ENCODE measurements at regions not wholly inside any gene's neighbourhood (a gene's known extent, or its start where the extent isn't known, plus 50 kb on each side); places are given as distances from the start of the nearest gene placed in this dataset.

DNA sequence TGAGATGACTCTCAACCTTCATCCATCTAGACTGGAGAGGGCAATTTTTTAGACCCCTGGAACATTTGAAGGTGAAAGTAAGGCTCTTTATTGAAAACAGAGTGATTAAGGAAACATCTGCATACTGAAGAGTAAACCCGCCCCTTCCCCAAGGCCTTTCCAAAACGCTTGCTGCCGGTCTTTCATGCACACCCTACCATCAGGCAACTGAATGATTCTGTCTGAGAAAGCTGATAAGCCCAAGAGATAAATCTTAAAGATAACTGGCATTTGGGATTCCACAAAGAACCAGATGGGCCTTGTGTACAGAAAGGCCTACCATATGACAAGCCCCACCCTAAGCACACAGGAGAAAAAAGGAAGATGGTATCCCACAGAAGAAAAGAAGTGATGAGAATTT, 54.4 kb upstream of the PIK3R1 start:
- ATAC-seq (replicated peaks) (no peak), DNase-seq (no peak)
- Mint-ChIP-seq H3K4me1 (no peaks in the 10 kb centered on the region), H3K27me3 (no peaks in the 10 kb centered on the region), H3K9me3 (no peaks in the 10 kb centered on the region), H3K36me3 (no peaks in the 10 kb centered on the region), H3K27ac (no peak overlapping the region), H3K4me3 (no peak overlapping the region)

DNA sequence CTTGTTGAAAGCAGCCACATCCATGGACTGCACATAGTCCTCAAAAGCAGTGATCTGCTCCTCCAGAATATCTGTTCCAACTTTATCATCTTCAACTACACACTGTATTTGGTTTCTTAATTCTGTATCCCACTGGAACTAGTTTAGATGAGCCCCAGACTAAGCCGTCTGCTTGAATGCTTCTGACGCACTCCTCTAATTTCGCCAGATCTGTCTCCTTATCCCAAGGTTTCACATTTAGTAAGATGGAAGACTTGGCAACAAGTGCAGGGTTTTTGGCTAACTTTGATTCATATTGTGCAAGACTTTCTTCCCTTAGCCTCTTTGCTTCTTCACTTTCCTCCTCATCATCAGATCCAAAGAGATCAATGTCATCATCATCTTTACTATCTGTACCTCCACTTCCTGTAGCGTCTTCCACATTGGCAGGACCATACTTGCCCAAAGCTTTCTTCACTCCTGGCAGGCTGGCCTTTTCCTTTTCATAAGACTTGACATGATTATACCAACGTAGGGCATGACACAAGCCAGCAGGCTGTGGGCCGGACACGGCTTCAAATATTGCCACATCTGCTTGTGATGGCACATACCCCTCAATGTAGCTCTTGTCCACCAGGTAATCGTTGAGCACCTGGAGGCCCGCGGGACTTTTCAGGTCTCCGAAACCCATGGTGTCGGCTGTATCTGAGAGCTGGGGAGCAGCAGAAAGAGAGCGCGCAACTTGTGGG, 56.2 kb upstream of the PIK3R1 start:
- DNase-seq (no peak), ATAC-seq (replicated peaks) (no peak)
- Mint-ChIP-seq H3K4me3 (no peak overlapping the region), H3K4me1 (no peaks in the 10 kb centered on the region), H3K36me3 (no peaks in the 10 kb centered on the region), H3K27ac (no peak overlapping the region), H3K27me3 (no peaks in the 10 kb centered on the region), H3K9me3 (no peaks in the 10 kb centered on the region)

DNA sequence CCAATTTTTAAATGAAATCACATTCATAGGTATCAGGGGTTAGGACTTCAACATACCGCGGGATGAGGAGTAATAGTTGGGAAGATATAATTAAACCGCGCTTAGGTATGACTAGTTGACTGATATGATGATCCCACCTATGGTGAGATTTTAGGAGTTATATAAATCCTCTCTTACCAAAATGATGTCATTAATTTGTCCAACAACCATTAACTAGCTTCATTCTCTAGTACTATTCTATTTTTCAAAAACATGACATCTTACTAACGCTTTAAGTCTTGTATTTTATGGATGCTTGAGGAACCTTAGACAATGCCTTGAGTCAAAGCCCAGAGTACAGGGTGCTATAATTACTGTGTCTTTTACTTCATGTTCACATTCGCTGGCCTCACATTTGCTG, 59.6 kb upstream of the PIK3R1 start:
- Mint-ChIP-seq H3K27ac (no peak overlapping the region), H3K4me1 (no peaks in the 10 kb centered on the region), H3K27me3 (no peaks in the 10 kb centered on the region), H3K4me3 (no peak overlapping the region), H3K9me3 (no peaks in the 10 kb centered on the region), H3K36me3 (no peaks in the 10 kb centered on the region)
- ATAC-seq (replicated peaks) (no peak), DNase-seq (no peak)

DNA sequence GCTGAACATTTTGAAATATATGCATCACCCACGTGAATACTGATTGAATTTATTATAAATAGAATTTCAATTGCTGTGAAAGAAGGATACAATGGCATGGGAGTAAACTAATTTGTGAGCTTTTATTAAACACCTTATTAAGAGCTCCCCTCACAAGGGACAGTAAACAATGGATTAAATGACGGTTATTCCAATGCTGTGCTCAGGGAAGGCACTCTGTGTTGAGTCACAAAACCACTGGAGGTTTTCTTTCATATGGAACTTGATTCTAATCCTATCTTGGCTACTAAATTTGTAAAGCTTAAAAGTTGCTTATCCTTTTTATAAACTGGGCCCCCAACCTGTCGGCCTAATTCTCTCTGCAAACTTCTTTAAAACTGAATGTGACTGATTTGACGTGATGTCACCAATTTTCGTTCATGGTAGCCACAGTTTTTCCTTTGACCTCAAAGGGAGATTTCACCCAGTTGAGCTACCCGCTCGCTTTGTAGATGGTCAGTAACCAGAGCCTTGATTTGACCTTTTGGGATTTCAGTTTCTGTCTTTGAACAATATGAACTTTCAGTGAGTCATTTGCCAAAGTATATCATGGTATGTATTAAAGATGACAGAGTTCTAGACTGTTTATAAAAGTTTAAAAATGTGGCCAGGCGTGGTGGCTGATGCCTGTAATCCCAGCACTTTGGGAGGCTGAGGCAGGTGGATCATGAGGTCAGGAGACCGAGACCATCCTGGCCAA, 61.3 kb upstream of the PIK3R1 start:
- no peaks in the 10 kb centered on the region for H3K36me3 Mint-ChIP-seq
- no peaks in the 10 kb centered on the region for H3K27me3 Mint-ChIP-seq
- no peaks in the 10 kb centered on the region for H3K9me3 Mint-ChIP-seq
- DNase-seq: no peak
- no peak overlapping the region for H3K4me3 Mint-ChIP-seq
- peaks cover 0 to under 1% of the 10 kb centered on the region in 2 donors for H3K4me1 Mint-ChIP-seq
- ATAC-seq (replicated peaks): no peak
- no peak overlapping the region for H3K27ac Mint-ChIP-seq

DNA sequence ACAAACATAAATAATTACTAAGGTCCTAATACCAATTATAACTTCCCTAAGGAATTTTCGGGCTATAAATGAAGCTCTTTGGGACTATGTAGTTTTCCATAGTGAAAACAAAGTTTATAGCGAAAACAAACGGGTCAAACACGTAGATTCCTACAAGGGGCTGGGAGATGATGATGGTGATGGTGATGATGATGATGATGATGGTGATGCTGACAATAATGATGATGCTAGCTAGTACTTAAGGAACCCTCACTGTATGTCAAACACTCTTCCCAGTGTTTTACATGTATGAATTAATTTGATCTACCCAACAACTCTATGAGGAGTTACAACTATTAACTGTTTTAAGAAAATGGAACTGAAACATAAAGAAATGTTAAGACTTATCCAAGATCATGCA, 63.7 kb upstream of the PIK3R1 start:
- peaks cover 11 to 15% of the 10 kb centered on the region in 2 donors for H3K4me1 Mint-ChIP-seq
- H3K9me3 Mint-ChIP-seq: no peaks in the 10 kb centered on the region
- DNase-seq (no peak), ATAC-seq (replicated peaks) (no peak)
- no peaks in the 10 kb centered on the region for H3K36me3 Mint-ChIP-seq
- no peak overlapping the region for H3K27ac Mint-ChIP-seq
- no peaks in the 10 kb centered on the region for H3K27me3 Mint-ChIP-seq
- no peak overlapping the region for H3K4me3 Mint-ChIP-seq

DNA sequence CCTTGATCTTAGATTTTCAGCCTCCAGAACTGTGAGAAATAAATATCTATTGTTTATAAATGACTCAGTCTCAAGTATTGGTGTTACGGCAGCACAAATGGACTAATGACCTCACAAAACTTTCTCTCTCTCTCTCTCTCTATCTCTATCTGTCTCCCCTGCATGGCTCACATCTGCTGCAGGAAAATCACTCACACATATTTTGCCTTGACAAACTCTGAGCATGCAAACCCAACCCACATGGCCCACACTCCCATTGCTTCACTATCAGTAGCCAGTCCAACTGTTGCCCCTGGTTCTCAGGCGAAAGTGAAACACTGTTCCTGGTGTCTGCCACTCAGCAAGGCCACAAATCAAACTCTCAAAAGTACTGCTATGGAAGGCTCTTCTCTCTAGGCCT, 66.4 kb upstream of the PIK3R1 start:
- DNase-seq (no peak), ATAC-seq (replicated peaks) (no peak)
- H3K4me3 Mint-ChIP-seq: no peak overlapping the region
- H3K9me3 Mint-ChIP-seq: peaks cover 0 to 2% of the 10 kb centered on the region in 2 donors
- H3K36me3 Mint-ChIP-seq: no peaks in the 10 kb centered on the region
- H3K4me1 Mint-ChIP-seq: peaks cover 11 to 18% of the 10 kb centered on the region in 2 donors
- peak overlapping the region; percentile 1 for H3K27ac Mint-ChIP-seq
- H3K27me3 Mint-ChIP-seq: no peaks in the 10 kb centered on the region

DNA sequence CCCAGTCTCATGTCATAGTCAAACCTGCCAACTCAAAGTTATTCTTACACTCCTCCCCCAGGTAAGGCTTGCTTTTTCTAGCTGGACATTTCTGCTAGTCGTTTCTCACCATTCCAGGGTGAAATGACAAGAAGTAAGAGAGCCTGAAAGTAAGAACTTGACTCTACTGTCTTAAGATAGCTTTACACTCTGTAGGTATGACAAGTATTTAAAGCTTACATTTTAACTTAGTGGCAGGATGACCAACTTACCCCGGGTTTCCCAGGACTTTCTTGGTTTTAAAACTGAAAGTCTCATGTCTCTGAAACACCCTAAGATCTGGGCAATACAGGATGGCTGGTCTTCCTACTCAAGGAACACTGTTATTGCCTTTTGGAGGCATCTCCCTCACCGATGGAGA, 67.5 kb upstream of the PIK3R1 start:
- Mint-ChIP-seq H3K27ac (peak overlapping the region; percentile 76), H3K9me3 (peaks cover 0 to 7% of the 10 kb centered on the region in 2 donors), H3K27me3 (no peaks in the 10 kb centered on the region), H3K4me1 (peaks cover 11 to 20% of the 10 kb centered on the region in 2 donors), H3K4me3 (peak overlapping the region in 1 of 2 donors; percentile 16), H3K36me3 (no peaks in the 10 kb centered on the region)
- peak; percentile 27 to 57 for ATAC-seq (replicated peaks)
- no peak for DNase-seq

DNA sequence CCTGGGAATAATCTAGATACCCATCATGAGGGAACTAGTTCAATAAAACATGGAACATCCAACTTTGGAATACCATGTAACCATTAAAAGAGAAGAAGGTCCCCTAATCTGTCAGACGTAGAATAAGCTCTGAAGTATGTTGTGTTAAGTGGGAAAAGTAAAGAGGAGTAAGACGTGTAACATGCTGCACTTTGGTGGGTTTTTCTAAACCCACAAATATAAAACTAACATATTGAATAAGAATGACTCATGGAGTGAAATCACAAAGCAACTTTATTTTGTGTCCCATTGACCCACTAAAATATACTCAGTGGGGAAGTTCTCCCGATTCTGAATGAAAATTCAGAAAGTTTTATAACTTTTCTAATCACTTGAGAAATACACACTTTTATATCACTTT, 67.9 kb upstream of the PIK3R1 start:
- H3K4me3 Mint-ChIP-seq: no peak overlapping the region
- H3K9me3 Mint-ChIP-seq: peaks cover 0 to 10% of the 10 kb centered on the region in 2 donors
- H3K36me3 Mint-ChIP-seq: no peaks in the 10 kb centered on the region
- H3K4me1 Mint-ChIP-seq: peaks cover 11 to 20% of the 10 kb centered on the region in 2 donors
- ATAC-seq (replicated peaks) (peak in 1 of 2 donors; percentile 42), DNase-seq (no peak)
- H3K27ac Mint-ChIP-seq: no peak overlapping the region
- no peaks in the 10 kb centered on the region for H3K27me3 Mint-ChIP-seq

DNA sequence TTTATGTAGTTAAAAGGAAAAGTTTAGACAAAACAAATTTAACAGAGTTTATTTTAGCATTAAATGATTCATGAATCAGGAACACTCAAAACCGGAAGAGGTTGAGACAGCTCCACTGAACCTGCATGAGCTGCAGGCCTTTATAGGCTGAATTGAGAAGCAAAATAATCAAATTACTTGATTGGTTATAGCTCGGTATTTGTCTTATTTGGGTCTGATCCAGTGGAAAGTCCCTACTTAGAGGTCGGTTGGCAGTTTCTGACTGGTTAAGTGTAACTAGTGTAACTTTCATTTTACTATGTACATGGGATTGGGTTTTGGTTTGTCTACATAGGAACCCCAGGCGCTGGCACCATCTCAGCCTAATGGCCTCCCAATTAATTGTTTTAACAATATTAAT, 74.1 kb upstream of the PIK3R1 start:
- Mint-ChIP-seq H3K9me3 (peaks cover 0 to 10% of the 10 kb centered on the region in 2 donors), H3K4me1 (peaks cover 14 to 15% of the 10 kb centered on the region in 2 donors), H3K36me3 (no peaks in the 10 kb centered on the region), H3K27me3 (no peaks in the 10 kb centered on the region), H3K4me3 (no peak overlapping the region), H3K27ac (no peak overlapping the region)
- ATAC-seq (replicated peaks) (peak; percentile 56 to 57), DNase-seq (no peak)

DNA sequence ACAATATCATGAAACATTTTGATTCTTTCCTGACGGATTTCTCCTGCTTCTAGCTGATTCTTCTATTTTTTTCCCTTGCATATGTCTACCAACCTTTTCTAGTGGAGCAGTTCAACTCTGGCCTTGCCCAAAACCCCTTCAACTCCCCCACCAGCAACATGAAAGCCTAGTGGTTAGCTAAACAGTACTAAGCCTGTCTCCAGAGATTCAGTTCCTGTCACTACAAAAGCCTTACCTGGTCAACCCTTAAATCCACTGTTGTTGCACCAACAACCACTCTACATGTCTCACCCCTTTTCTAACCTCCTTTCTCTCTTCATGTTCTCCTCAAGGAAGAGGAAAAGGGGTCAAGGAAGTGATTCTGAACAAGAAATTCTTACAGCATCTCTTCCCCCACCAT, 74.8 kb upstream of the PIK3R1 start:
- no peak overlapping the region for H3K4me3 Mint-ChIP-seq
- DNase-seq: no peak
- H3K27me3 Mint-ChIP-seq: no peaks in the 10 kb centered on the region
- no peaks in the 10 kb centered on the region for H3K36me3 Mint-ChIP-seq
- H3K27ac Mint-ChIP-seq: no peak overlapping the region
- ATAC-seq (replicated peaks): peak in 1 of 2 donors; percentile 29
- H3K4me1 Mint-ChIP-seq: peaks cover 14 to 15% of the 10 kb centered on the region in 2 donors
- peaks cover 0 to 10% of the 10 kb centered on the region in 2 donors for H3K9me3 Mint-ChIP-seq

DNA sequence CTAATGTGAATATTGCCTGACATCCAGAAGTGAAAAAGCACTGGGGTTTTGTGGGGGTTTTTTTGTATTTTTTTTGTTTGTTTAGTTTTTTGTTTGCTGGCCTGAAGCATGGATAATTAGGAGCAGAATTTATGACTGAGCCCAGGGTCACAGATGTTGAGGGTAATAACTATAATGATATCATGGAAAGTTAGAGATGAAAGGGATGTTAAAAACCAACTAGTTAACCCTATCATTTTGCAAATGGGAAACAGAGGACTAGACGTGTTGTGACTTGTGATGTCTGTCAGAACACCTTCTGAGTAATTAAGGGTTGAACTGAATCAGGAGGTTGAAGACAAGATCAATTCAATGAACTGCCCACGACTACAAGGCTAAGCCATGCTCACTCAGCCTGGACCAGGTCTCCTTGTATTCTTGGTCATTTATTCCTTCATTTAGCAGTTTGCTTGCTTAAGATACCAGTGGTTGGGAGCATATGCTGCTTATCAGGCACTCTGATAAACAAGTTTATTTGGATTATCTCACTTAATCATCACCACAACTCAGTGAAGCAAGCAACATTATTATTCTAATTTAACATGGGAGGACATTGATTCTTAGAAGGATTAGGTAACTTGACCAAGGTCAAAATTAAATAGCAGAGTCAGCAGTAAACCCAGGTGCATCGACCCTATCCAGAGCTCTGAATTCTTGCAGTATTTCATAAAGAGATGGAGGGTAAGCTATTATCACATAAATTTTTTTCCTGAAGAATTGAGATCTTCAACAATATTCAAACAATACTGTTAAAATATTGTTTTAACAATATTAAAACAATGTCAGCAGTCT, 75.7 kb upstream of the PIK3R1 start:
- ATAC-seq (replicated peaks): no peak
- Mint-ChIP-seq H3K27ac (no peak overlapping the region), H3K4me3 (no peak overlapping the region), H3K27me3 (peaks cover 0 to 5% of the 10 kb centered on the region in 2 donors), H3K36me3 (no peaks in the 10 kb centered on the region), H3K9me3 (peaks cover 0 to 10% of the 10 kb centered on the region in 2 donors), H3K4me1 (peaks cover 14 to 15% of the 10 kb centered on the region in 2 donors)
- DNase-seq: no peak

DNA sequence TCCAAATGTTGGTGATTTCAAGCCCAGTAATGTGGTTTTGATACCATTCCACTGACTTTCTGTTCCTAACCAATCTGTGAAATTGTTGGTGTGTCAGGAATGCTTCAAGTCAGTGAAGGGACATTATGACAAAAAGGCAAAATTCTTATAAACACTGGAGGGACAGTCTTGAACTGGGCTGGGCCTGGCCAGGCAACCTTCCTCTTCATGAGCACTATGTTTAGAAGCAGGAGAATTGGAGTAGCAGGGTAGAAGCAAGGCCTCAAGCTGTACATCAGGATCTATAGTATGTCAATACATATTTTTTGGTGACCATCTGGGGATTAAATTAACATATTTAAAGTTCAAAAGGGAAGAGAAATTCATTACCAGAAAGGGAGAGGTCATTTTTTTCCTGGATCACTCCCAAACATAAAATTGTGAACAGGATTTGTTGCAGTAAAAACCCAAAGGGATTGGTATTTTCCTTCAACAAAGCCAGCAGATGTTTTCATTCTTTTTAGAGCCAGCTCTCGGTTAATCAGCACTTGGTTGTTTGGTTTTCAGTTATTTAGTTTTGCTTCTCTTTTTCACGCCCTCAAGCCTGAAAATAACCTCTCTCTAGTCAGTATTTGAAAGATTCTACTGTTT, 77.9 kb upstream of the PIK3R1 start:
- ATAC-seq (replicated peaks) (no peak), DNase-seq (no peak)
- H3K9me3 Mint-ChIP-seq: no peaks in the 10 kb centered on the region
- H3K27ac Mint-ChIP-seq: no peak overlapping the region
- peaks cover 10 to 15% of the 10 kb centered on the region in 2 donors for H3K4me1 Mint-ChIP-seq
- no peaks in the 10 kb centered on the region for H3K36me3 Mint-ChIP-seq
- no peak overlapping the region for H3K4me3 Mint-ChIP-seq
- peaks cover 0 to 5% of the 10 kb centered on the region in 2 donors for H3K27me3 Mint-ChIP-seq

DNA sequence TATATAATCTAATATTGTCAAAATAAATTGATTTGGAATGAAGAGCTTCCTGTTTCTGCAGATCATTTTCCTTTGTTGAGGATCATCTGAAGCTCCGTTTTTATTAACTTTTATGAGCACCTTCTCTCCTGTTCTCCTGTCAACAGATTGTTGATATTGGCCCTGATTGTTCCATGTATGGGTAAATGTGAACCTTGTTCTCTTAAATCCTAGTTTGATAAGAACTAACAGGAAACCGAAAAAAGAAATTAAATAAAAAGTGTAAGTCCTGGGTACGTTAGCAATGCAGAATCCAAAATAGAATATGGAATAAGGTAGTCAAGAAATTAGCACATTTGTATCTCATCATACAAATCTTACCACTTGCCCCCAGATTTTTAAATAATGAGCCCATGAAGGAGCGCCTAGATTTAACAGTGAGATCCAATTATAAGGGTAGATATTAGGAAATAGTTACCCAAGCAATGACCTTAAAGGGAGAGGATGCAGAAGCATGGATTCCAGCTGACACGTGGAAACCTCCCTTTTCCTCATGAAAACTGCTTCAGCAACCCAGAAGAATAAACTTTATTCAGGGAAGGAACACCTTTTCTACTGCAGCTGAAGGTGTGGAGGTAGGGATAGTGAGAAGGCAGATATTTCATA, 80.8 kb upstream of the PIK3R1 start:
- no peak for DNase-seq
- no peak overlapping the region for H3K27ac Mint-ChIP-seq
- no peaks in the 10 kb centered on the region for H3K36me3 Mint-ChIP-seq
- no peak for ATAC-seq (replicated peaks)
- no peak overlapping the region for H3K4me3 Mint-ChIP-seq
- peaks cover 0 to 5% of the 10 kb centered on the region in 2 donors for H3K27me3 Mint-ChIP-seq
- peaks cover 0 to 7% of the 10 kb centered on the region in 2 donors for H3K4me1 Mint-ChIP-seq
- no peaks in the 10 kb centered on the region for H3K9me3 Mint-ChIP-seq

Measured in stimulated activated naive B cell treated with anti-CD40 and anti-IgM and Interleukin-4, amounts not matched to agents 10 μg/mL and 1 μg/mL and 100 μg/mL, for 72 hours (primary cell).